ENCODE measurements at regions not wholly inside any gene's neighbourhood (a gene's known extent, or its start where the extent isn't known, plus 50 kb on each side); places are given as distances from the start of the nearest gene placed in this dataset.

DNA sequence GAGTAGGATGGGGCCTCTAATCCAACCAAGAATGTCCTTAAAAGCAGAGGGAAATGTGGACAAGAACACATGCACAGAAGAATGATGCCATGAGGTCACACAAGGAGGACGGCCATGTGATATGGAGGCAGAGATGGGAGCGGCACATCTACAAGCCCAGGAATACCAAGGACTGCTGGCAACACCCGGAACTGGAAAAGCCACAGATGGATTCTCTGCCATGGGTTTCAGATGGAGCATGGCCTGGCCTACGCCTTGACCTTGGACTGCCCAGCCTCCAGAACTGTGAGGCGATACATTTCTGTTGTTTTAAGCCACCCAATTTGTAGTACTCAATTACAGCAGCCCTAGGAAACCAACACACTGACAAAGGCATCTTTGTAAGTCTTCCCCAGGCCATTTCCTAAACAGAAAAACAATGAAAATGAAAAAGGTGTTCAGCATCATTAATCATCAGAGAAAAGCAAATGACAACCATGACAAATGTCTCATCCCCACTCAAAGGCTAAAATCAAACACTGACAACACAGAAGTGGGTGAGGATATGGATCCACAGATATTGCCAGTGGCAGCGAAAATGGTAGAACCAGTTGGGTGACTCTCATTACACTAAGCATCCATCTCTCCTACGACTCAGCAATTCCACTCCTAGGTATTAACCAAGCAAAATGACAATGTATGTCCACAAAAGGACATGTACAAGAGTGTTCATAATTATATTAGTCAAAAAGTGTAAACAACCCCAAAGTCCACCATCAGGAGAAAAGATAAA is 76.9 kb upstream of the CNEP1R1 start:
- no peaks in the 10 kb centered on the region for H3K9me3 ChIP-seq (ENCODE audit: severe bottlenecking)
- ATAC-seq (ENCODE audit: low read depth) (no peak), DNase-seq (ENCODE audit: low spot score) (no peak)
- no peaks in the 10 kb centered on the region for H3K4me1 ChIP-seq (ENCODE audit: insufficient read depth, poor library complexity, severe bottlenecking)
- no peaks in the 10 kb centered on the region for H3K27me3 ChIP-seq (ENCODE audit: insufficient read depth, poor library complexity, severe bottlenecking)
- H3K36me3 ChIP-seq (ENCODE audit: low read depth), result no peaks in the 10 kb centered on the region
- no peak overlapping the region for H3K27ac ChIP-seq (ENCODE audit: poor library complexity, severe bottlenecking)
- H3K4me3 ChIP-seq (ENCODE audit: severe bottlenecking), result no peak overlapping the region
- TF ChIP-seq, protein P1, sequence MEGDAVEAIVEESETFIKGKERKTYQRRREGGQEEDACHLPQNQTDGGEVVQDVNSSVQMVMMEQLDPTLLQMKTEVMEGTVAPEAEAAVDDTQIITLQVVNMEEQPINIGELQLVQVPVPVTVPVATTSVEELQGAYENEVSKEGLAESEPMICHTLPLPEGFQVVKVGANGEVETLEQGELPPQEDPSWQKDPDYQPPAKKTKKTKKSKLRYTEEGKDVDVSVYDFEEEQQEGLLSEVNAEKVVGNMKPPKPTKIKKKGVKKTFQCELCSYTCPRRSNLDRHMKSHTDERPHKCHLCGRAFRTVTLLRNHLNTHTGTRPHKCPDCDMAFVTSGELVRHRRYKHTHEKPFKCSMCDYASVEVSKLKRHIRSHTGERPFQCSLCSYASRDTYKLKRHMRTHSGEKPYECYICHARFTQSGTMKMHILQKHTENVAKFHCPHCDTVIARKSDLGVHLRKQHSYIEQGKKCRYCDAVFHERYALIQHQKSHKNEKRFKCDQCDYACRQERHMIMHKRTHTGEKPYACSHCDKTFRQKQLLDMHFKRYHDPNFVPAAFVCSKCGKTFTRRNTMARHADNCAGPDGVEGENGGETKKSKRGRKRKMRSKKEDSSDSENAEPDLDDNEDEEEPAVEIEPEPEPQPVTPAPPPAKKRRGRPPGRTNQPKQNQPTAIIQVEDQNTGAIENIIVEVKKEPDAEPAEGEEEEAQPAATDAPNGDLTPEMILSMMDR (IDR thresholded peaks at IDR 0.05; ENCODE audit: poor library complexity, severe bottlenecking), result no peak

DNA sequence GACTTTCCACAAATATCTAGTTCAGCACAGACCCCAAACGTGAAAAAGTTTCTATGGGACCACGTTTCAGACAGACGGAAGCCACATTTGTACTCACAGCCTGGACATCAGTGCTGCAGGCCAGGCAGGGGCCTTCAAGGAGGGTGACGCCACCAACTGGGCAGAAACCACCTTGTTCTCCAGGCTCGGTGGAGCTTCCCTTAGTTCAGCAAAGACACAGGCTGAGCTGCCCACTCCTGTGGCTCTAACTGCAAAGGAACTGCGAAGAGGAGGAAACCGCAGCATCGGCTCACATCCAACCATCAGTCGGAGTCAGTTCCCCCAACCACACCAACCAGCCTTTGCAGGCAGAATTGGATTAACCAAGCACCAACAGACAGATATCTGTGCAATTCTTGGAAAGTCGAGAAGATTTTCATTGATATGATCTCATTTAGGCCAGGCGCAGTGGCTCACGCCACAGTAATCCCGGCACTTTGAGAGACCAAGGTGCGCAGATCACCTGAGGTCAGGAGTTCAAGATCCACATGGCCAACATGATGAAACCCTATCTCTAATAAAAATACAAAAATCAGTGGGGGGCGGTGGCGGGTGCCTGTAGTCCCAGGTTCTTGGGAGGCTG is 73.3 kb upstream of the CNEP1R1 start:
- H3K27me3 ChIP-seq (ENCODE audit: insufficient read depth, poor library complexity, severe bottlenecking), result no peaks in the 10 kb centered on the region
- no peaks in the 10 kb centered on the region for H3K36me3 ChIP-seq (ENCODE audit: low read depth)
- no peak for DNase-seq (ENCODE audit: low spot score)
- H3K4me3 ChIP-seq (ENCODE audit: severe bottlenecking), result no peak overlapping the region
- TF ChIP-seq, protein P1 (IDR thresholded peaks at IDR 0.05; ENCODE audit: poor library complexity, severe bottlenecking), result no peak
- H3K4me1 ChIP-seq (ENCODE audit: insufficient read depth, poor library complexity, severe bottlenecking), result no peaks in the 10 kb centered on the region
- no peak for ATAC-seq (ENCODE audit: low read depth)
- H3K9me3 ChIP-seq (ENCODE audit: severe bottlenecking), result no peaks in the 10 kb centered on the region
- no peak overlapping the region for H3K27ac ChIP-seq (ENCODE audit: poor library complexity, severe bottlenecking)

DNA sequence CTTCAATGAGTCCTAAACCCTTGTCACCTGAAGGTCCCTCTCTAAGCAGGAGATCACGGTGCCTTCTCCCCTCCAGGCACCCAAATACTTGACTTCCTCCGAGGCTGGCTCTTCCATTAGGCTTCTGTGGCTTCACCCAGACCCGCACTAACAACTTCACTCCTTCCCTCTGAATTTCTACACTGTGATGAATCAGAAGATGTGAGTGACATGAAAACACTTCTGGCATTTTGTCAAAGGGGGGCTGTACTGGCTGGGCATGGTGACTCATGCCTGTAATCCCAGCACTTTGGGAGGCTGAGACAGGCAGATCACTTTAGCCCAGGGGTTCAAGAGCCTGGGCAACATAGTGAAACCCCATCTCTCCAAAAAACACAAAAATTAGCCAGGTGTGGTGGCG is 72.6 kb upstream of the CNEP1R1 start:
- no peaks in the 10 kb centered on the region for H3K4me1 ChIP-seq (ENCODE audit: insufficient read depth, poor library complexity, severe bottlenecking)
- DNase-seq (ENCODE audit: low spot score) (no peak), ATAC-seq (ENCODE audit: low read depth) (peak; percentile 56)
- no peaks in the 10 kb centered on the region for H3K9me3 ChIP-seq (ENCODE audit: severe bottlenecking)
- H3K4me3 ChIP-seq (ENCODE audit: severe bottlenecking), result no peak overlapping the region
- H3K36me3 ChIP-seq (ENCODE audit: low read depth), result no peaks in the 10 kb centered on the region
- H3K27ac ChIP-seq (ENCODE audit: poor library complexity, severe bottlenecking), result no peak overlapping the region
- H3K27me3 ChIP-seq (ENCODE audit: insufficient read depth, poor library complexity, severe bottlenecking), result no peaks in the 10 kb centered on the region
- TF ChIP-seq, protein P1 (IDR thresholded peaks at IDR 0.05; ENCODE audit: poor library complexity, severe bottlenecking), result no peak

DNA sequence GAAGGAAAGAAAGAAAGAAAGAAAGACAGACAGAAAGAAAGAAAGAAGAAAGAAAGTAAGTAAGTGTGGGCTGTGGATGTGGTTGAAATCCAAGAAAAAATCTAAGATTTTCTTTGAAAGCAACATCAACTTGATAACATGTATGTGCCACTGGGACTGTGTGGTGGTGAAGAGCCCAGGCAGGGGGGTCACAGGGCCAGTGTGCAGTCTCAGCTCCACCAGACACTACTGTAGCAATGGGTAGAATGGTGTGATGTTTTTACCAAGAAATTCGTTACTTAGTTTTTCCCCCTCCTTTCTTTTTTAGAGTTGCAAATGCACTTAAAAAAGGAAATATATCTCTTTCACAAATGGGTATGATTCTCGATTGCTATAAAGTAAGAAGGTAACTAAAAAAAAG is 71.9 kb upstream of the CNEP1R1 start:
- H3K27me3 ChIP-seq (ENCODE audit: insufficient read depth, poor library complexity, severe bottlenecking), result no peaks in the 10 kb centered on the region
- H3K27ac ChIP-seq (ENCODE audit: poor library complexity, severe bottlenecking), result no peak overlapping the region
- DNase-seq (ENCODE audit: low spot score), result no peak
- H3K9me3 ChIP-seq (ENCODE audit: severe bottlenecking), result no peaks in the 10 kb centered on the region
- TF ChIP-seq, protein P1 (IDR thresholded peaks at IDR 0.05; ENCODE audit: poor library complexity, severe bottlenecking), result no peak
- no peak for ATAC-seq (ENCODE audit: low read depth)
- H3K36me3 ChIP-seq (ENCODE audit: low read depth), result no peaks in the 10 kb centered on the region
- no peaks in the 10 kb centered on the region for H3K4me1 ChIP-seq (ENCODE audit: insufficient read depth, poor library complexity, severe bottlenecking)
- no peak overlapping the region for H3K4me3 ChIP-seq (ENCODE audit: severe bottlenecking)

DNA sequence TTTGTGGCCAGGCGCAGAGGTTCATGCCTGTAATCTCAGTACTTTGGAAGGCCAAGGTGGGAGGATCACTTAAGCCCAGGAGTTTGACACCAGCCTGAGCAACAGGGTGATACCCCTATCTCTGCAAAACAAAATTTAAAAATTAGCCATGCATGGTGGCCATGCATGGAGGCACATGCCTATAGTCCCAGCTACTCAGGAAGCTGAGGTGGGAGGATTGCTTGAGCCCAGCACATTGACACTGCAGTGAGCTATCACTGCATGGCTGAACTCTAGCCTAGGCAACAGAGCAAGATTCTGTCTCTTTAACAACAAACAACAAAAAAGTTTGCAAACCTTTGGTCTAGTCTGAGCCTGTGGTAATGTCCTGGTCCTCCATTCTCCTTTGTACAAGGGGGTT is 69.2 kb upstream of the CNEP1R1 start:
- Histone ChIP-seq H3K4me3 (ENCODE audit: severe bottlenecking) (no peak overlapping the region), H3K27me3 (ENCODE audit: insufficient read depth, poor library complexity, severe bottlenecking) (no peaks in the 10 kb centered on the region), H3K36me3 (ENCODE audit: low read depth) (no peaks in the 10 kb centered on the region), H3K27ac (ENCODE audit: poor library complexity, severe bottlenecking) (no peak overlapping the region), H3K9me3 (ENCODE audit: severe bottlenecking) (no peaks in the 10 kb centered on the region), H3K4me1 (ENCODE audit: insufficient read depth, poor library complexity, severe bottlenecking) (peaks cover 2% of the 10 kb centered on the region)
- ATAC-seq (ENCODE audit: low read depth) (no peak), DNase-seq (ENCODE audit: low spot score) (no peak)
- TF ChIP-seq, protein P1 (IDR thresholded peaks at IDR 0.05; ENCODE audit: poor library complexity, severe bottlenecking), result no peak
